ENCODE measurements at regions not wholly inside any gene's neighbourhood (a gene's known extent, or its start where the extent isn't known, plus 50 kb on each side); places are given as distances from the start of the nearest gene placed in this dataset.

GRCh38 chr5:143570989-143571388 lies 167.5 kb upstream of the NR3C1 start:
- TF ChIP-seq REST (IDR thresholded peaks at IDR 0.05; ENCODE audit: insufficient read depth in 1 of 2, low read depth in 2 of 2, low read length in 1 of 2) (no peak), CTCF (IDR thresholded peaks at IDR 0.05) (no peak), POLR2AphosphoS5 (IDR thresholded peaks at IDR 0.05; ENCODE audit: low read depth, low read length) (no peak), SIN3A (IDR thresholded peaks at IDR 0.05; ENCODE audit: borderline replicate concordance, insufficient read depth, low read depth, low read length) (no peak), TCF7L2 (IDR thresholded peaks at IDR 0.05; ENCODE audit: low read depth, low read length) (no peak)
